Cardiac fibroblast (primary cell): ENCODE measurements at regions not wholly inside any gene's neighbourhood (a gene's known extent, or its start where the extent isn't known, plus 50 kb on each side); places are given as distances from the start of the nearest gene placed in this dataset.

Source experiments
- DNase-seq, 2 donors: peaks; one replicate each; pipeline versions ENCODE4 v3.0.0 to v3.0.0-alpha.2; 2010; ENCODE audit warnings: low read depth in 2 of 2
- H3K4me3 ChIP-seq, 2 donors: replicated peaks in 1 of 2; 1 replicate in 1 of 2; 2 replicates in 1 of 2; pipeline ENCODE4 v1.5.1; 2011; ENCODE audit warnings: low read depth in 2 of 2, low read length in 2 of 2, mild to moderate bottlenecking in 2 of 2, moderate library complexity in 1 of 2
- TF ChIP-seq, protein P1 (sequence below): IDR thresholded peaks from one replicate; pipeline ENCODE4 v1.5.1; 2011; ENCODE audit warnings: low read depth, mild to moderate bottlenecking, low read length, inconsistent platforms

DNA sequence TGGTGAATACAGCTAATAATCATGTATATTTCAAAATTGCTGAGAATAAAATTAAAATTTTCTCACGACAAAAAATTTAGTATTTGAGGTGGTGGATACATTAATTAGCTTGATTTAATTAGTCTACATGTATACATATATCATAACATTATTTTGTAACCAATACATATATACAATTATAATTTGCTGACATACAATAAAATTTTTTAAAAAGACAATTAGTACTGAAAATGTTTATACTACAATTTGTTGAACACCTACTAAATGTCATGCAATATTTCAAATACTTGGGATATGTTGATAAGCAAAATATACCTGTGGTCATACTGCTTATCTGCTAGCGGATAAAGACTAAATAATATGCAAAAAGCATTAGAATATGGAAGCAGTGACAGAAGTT is 586.5 kb downstream of the SLITRK6 start:
- no peak for DNase-seq
- no peak overlapping the region for H3K4me3 ChIP-seq
- TF ChIP-seq, protein P1, sequence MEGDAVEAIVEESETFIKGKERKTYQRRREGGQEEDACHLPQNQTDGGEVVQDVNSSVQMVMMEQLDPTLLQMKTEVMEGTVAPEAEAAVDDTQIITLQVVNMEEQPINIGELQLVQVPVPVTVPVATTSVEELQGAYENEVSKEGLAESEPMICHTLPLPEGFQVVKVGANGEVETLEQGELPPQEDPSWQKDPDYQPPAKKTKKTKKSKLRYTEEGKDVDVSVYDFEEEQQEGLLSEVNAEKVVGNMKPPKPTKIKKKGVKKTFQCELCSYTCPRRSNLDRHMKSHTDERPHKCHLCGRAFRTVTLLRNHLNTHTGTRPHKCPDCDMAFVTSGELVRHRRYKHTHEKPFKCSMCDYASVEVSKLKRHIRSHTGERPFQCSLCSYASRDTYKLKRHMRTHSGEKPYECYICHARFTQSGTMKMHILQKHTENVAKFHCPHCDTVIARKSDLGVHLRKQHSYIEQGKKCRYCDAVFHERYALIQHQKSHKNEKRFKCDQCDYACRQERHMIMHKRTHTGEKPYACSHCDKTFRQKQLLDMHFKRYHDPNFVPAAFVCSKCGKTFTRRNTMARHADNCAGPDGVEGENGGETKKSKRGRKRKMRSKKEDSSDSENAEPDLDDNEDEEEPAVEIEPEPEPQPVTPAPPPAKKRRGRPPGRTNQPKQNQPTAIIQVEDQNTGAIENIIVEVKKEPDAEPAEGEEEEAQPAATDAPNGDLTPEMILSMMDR: no peak

DNA sequence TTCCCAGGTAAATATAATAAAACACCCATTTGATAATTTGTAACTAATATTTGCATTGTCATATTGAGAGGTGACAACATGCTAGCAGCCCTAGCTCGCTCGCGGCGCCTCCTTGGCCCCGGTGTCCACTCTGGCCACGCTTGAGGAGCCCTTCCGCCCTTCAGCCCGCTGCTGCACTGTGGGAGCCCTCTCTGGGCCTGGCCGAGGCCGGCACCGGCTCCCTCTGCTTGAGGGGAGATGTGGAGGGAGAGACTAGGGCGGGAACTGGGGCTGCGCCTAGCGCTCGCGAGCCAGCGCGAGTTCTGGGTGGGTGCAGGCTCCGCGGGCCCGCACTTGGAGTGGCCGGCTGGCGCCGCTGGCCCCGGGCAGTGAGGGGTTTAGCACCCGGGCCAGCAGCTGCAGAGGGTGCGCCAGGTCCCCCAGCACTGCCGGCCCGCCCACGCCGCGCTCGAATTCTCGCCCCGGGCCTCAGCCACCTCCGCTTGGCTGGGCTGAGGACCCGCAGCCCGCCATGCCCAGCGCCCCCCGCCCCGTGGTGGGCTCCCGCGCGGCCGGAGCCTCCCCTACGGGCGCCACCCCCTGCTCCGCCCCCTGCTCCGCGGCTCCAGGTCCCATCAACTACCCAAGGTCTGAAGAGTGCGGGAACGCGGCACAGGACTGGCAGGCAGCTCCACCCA is 594.4 kb downstream of the SLITRK6 start:
- TF ChIP-seq, protein P1: no peak
- H3K4me3 ChIP-seq: no peak overlapping the region

DNA sequence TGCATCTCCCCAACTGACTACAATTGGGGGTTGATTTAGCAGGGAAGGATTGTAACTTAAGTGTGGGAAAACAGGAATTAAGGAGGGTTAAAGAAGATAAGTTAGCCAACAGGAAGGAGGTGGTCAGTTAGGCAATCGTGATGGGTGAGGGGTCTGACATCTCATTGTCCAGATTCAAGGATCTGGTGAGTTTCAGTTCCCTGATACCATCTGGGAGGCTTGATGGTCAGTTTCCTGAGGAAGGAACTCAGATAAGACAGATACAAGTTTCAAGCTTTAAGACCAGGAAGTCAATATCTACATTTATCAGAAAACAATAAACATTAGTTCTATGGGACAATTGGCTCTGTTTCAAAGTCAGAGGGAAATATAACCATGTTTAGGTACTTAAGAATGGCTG is 601.8 kb downstream of the SLITRK6 start:
- DNase-seq: peak in 1 of 2 donors; percentile 0
- no peak overlapping the region for H3K4me3 ChIP-seq
- TF ChIP-seq, protein P1: no peak

More for the DNA sequence above, 594.4 kb downstream of the SLITRK6 start:
- DNase-seq: no peak

DNA sequence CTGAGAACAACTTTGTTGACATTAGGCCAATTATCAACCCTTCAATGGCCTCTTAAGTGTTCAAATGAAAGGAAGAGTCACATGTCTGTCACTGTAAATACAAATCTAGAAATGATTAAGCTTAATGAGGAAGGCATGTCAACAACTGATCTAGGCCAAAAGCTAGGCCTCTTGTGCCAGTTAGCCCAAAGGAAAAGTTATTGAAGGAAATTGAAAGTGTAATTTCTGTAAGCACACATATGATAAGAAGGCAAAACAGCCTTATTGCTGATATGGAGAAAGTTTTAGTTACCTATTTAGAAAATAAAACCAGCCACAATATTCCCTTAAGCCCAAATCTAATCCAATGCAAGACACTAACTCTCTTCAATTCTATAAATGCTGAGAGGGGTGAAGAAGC is 604.7 kb downstream of the SLITRK6 start:
- no peak overlapping the region for H3K4me3 ChIP-seq
- TF ChIP-seq, protein P1: no peak
- DNase-seq: no peak

DNA sequence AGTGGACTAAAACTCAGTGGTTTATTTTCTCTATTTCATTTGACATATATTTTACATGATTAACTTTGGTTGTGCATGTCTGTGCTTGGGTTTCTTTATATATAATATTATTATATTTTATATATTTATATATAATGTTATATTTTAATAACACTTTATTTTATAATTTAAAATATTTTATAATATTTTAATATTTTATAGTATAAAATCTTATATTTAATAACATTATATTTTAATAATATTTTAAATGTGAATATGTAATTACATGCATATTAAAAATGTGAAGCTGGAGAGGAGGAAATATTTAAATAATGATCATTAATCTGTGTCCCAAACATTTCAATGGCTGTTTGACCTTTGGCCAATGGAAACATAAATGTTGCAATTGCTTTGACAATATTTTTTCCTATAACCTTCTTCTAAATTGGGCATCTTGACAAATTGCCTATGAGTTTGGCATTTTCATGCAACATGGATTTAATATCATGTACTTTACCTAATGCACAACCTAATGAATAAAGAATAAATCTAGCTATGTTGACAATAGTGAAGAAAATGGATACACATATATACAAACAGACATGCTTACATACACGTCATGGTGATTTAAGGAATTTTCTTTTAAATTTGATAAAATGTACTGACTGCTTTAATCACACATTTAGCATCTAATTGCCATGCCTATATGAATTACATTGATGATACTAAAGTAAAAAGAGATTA is 607.1 kb downstream of the SLITRK6 start:
- TF ChIP-seq, protein P1: no peak
- H3K4me3 ChIP-seq: no peak overlapping the region
- DNase-seq: no peak

DNA sequence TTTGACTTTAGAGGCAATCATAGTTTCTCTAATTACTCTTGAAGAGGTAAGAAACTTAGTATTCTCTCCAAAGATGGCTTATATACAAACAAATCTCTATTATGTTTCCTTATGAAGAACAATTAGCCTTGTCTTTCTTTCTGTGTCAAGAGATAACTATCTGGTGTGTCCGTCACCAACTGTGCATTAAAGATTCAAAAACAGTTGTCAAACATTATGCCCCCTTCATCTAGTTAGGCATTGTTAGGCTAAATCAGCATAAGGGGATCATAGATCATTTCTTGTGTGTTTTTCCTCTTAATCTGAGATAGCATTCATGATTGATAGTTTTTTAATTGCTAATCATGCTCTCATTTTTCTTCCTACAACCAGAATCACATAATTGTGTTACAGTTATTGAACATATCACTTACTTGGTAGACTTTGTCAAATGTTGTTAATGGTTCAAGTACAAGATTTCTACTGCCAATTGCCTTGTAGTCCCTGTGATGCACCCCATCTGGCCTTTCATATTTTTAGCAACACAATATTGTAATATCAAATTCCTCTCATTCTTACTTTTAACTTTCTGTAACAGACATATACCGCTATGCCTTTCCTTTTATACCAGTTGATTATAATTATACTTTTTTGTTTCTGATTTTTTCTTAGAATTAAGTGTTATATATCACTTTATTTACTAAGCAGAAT is 612.7 kb downstream of the SLITRK6 start:
- DNase-seq: no peak
- no peak overlapping the region for H3K4me3 ChIP-seq
- TF ChIP-seq, protein P1: no peak
